GM21717 (cell line): ENCODE measurements at regions not wholly inside any gene's neighbourhood (a gene's known extent, or its start where the extent isn't known, plus 50 kb on each side); places are given as distances from the start of the nearest gene placed in this dataset.

Experiments
- ATAC-seq: cut with Tn5 transposase; IDR thresholded peaks from one replicate; pipeline ENCODE4 v1.9.1; 2021; ENCODE audit warnings: mild to moderate bottlenecking, moderate library complexity; ENCODE audit not compliant: unreplicated experiment

- ATAC-seq, result no peak
Measured at GRCh38 chr3:40800343-40800742, 275.6 kb downstream of the ZNF621 start.

- no peak for ATAC-seq
Measured at GRCh38 chr3:40801284-40801741, 276.6 kb downstream of the ZNF621 start.

GRCh38 chr3:40803311-40803710 is 278.6 kb downstream of the ZNF621 start:
- no peak for ATAC-seq

- no peak for ATAC-seq
Measured at GRCh38 chr3:40805456-40805855, 280.7 kb downstream of the ZNF621 start.

- ATAC-seq, result no peak
Measured at GRCh38 chr3:40810813-40811212, 286.1 kb downstream of the ZNF621 start.

- ATAC-seq, result no peak
Measured at GRCh38 chr3:40817017-40817416, 292.3 kb downstream of the ZNF621 start.

- no peak for ATAC-seq
Measured at GRCh38 chr3:40821315-40821714, 296.6 kb downstream of the ZNF621 start.

- no peak for ATAC-seq
Measured at GRCh38 chr3:40827226-40827625, 302.5 kb downstream of the ZNF621 start.

GRCh38 chr3:40827942-40828688 is 303.4 kb downstream of the ZNF621 start:
- no peak for ATAC-seq

- no peak for ATAC-seq
Measured at GRCh38 chr3:40828741-40829415, 304.1 kb downstream of the ZNF621 start.

- ATAC-seq, result no peak
Measured at GRCh38 chr3:40829876-40830275, 305.1 kb downstream of the ZNF621 start.

- no peak for ATAC-seq
Measured at GRCh38 chr3:40837300-40837699, 312.5 kb downstream of the ZNF621 start.

- no peak for ATAC-seq
Measured at GRCh38 chr3:40841131-40841530, 316.4 kb downstream of the ZNF621 start.

GRCh38 chr3:40841570-40842109 is 316.9 kb downstream of the ZNF621 start:
- ATAC-seq, result no peak

- ATAC-seq, result no peak
Measured at GRCh38 chr3:40842714-40843113, 318.0 kb downstream of the ZNF621 start.

- no peak for ATAC-seq
Measured at GRCh38 chr3:40843208-40843624, 318.5 kb downstream of the ZNF621 start.

GRCh38 chr3:40843851-40844548 is 319.2 kb downstream of the ZNF621 start:
- ATAC-seq, result no peak

- ATAC-seq, result no peak
Measured at GRCh38 chr3:40844896-40845295, 320.1 kb downstream of the ZNF621 start.

GRCh38 chr3:40845447-40845846 is 320.7 kb downstream of the ZNF621 start:
- no peak for ATAC-seq

- ATAC-seq, result no peak
Measured at GRCh38 chr3:40845916-40846315, 321.2 kb downstream of the ZNF621 start.

GRCh38 chr3:40846451-40846850 is 321.7 kb downstream of the ZNF621 start:
- no peak for ATAC-seq
